ENCODE measurements at regions not wholly inside any gene's neighbourhood (a gene's known extent, or its start where the extent isn't known, plus 50 kb on each side); places are given as distances from the start of the nearest gene placed in this dataset.
A peak's percentile ranks its signal among the peaks of the same experiment; 100 is the strongest.

DNA sequence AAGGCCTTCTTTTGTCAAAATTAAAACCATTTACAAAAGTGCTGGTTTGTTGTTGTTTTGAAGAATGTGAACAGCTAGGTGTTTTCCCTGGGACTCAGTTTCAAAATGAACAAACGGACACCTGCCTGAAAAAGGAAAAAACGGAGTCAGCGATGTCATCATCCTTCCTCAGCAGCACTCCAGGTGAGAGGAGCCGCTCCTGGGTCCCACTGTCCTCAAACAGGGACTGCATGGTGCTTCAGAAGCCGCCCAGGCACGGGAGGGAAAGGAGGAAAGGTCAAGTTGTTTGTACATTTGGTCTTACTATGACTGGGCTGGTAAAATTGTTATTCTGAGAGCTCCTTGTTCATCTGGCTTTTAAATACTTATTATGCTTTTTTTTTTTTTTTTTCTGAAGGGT lies 69.0 kb upstream of the ZSWIM6 start:
- Histone ChIP-seq H3K4me3 (ENCODE audit: low read depth, low read length) (no peak overlapping the region), H3K36me3 (ENCODE audit: control insufficient read depth, insufficient read depth, low read length) (no peaks in the 10 kb centered on the region), H3K27me3 (ENCODE audit: control insufficient read depth, insufficient read depth, low read length) (no peaks in the 10 kb centered on the region), H3K9ac (ENCODE audit: low read depth, low read length) (no peak overlapping the region), H3K4me1 (ENCODE audit: control insufficient read depth, insufficient read depth, low read length) (0 out of 2 replicates have a peak, but pooled peaks cover 7% of the 10 kb centered on the region), H3K27ac (ENCODE audit: low read depth, low read length) (no peak overlapping the region), H3K9me3 (ENCODE audit: control insufficient read depth, insufficient read depth, low read length) (no peaks in the 10 kb centered on the region)

DNA sequence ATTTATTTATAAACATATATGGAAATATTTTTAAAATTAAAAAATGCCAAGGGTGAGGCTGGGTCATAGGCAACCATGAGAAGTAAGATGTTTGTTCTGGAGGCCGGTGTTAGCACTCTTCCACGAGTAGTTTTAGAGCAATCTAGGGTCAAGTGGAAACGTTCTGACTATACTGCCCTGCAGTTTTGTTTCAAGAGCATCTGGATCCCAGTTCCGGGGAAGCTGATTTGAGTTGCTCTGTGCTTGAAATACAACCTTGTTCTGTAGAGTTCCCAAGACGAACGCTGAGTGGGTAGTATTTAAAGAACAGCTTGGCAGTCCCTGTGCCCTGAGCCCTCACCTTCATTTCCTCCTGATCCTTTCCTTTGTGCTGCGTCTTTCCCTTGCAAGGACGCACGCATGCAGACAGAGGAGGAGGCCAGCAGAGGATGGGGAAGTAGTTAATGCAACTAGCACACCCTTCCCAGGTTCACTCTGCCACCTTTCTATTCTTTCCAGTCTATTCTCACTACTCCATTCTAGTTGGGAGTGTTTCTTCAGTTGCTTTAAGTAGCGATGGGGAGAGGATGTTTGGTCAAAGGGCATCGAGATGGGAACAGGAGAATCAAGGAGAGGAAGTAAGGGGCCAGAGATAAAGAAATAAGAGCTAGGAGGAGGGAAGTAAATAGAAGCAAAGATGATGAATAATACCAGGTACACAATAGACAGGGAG lies 68.3 kb upstream of the ZSWIM6 start:
- Histone ChIP-seq H3K27me3 (ENCODE audit: control insufficient read depth, insufficient read depth, low read length) (no peaks in the 10 kb centered on the region), H3K9me3 (ENCODE audit: control insufficient read depth, insufficient read depth, low read length) (no peaks in the 10 kb centered on the region), H3K9ac (ENCODE audit: low read depth, low read length) (no peak overlapping the region), H3K4me1 (ENCODE audit: control insufficient read depth, insufficient read depth, low read length) (0 out of 2 replicates have a peak, but pooled peaks cover 7% of the 10 kb centered on the region), H3K4me3 (ENCODE audit: low read depth, low read length) (no peak overlapping the region), H3K27ac (ENCODE audit: low read depth, low read length) (no peak overlapping the region), H3K36me3 (ENCODE audit: control insufficient read depth, insufficient read depth, low read length) (no peaks in the 10 kb centered on the region)

DNA sequence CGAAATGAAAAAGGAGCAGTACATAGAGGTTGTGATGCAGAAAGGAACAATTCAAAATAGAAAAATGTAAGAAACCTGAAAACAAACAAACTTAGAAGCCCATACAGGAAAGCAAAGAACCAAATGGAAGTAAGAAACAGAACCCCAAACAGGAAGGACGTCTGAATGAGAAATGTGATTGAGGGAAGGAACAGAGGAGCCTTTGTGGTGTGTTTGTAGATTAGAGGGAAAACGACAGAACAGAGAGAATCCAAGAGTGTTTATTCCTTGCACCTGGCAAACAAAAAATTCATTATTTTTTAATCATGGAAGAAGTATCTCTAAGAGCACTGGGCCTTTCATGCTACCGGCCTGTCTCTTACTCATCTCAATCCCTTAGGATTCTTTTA lies 67.8 kb upstream of the ZSWIM6 start:
- Histone ChIP-seq H3K4me3 (ENCODE audit: low read depth, low read length) (no peak overlapping the region), H3K27ac (ENCODE audit: low read depth, low read length) (no peak overlapping the region), H3K4me1 (ENCODE audit: control insufficient read depth, insufficient read depth, low read length) (0 out of 2 replicates have a peak, but pooled peaks cover 7% of the 10 kb centered on the region), H3K27me3 (ENCODE audit: control insufficient read depth, insufficient read depth, low read length) (no peaks in the 10 kb centered on the region), H3K36me3 (ENCODE audit: control insufficient read depth, insufficient read depth, low read length) (no peaks in the 10 kb centered on the region), H3K9me3 (ENCODE audit: control insufficient read depth, insufficient read depth, low read length) (no peaks in the 10 kb centered on the region), H3K9ac (ENCODE audit: low read depth, low read length) (no peak overlapping the region)

DNA sequence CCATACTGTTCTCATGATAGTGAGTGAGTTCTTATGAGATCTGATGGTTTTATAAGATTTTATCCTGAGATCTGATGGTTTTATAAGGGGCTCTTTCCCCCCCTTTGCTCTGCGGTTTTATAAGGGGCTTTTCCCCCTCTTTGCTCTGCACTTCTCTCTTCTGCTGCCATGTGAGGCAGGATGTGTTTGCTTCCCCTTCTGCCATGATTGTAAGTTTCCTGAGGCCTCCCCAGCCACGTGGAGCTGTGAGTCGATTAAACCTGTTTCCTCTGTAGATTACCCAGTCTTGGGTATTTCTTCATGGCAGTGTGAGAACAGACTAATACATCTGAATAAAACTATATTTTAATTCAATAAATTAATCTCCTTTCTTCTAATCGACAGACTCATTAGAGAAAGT lies 64.9 kb upstream of the ZSWIM6 start:
- Histone ChIP-seq H3K27ac (ENCODE audit: low read depth, low read length) (no peak overlapping the region), H3K36me3 (ENCODE audit: control insufficient read depth, insufficient read depth, low read length) (no peaks in the 10 kb centered on the region), H3K4me1 (ENCODE audit: control insufficient read depth, insufficient read depth, low read length) (0 out of 2 replicates have a peak, but pooled peaks cover 7% of the 10 kb centered on the region), H3K9ac (ENCODE audit: low read depth, low read length) (no peak overlapping the region), H3K4me3 (ENCODE audit: low read depth, low read length) (no peak overlapping the region), H3K27me3 (ENCODE audit: control insufficient read depth, insufficient read depth, low read length) (no peaks in the 10 kb centered on the region), H3K9me3 (ENCODE audit: control insufficient read depth, insufficient read depth, low read length) (no peaks in the 10 kb centered on the region)

DNA sequence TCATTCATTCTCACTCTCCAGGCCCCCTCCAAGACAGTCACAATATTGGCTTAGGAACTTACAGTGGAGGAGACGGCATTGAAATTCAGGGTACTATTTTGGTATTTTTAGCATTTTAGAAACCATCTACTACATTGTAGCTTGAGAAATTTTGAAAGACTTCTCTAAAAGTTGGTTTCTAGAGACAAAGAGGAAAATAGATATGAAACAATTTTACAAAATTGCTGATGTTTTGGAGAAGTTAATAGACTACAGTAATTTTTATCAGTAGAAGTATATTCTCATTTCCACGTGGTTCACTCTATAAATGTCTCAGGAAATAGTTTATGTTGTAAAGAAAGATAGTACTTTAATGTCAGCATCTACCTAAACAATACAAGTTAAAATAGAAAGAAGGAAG lies 63.2 kb upstream of the ZSWIM6 start:
- Histone ChIP-seq H3K4me3 (ENCODE audit: low read depth, low read length) (no peak overlapping the region), H3K27ac (ENCODE audit: low read depth, low read length) (no peak overlapping the region), H3K4me1 (ENCODE audit: control insufficient read depth, insufficient read depth, low read length) (0 out of 2 replicates have a peak, but pooled peaks cover 9% of the 10 kb centered on the region), H3K36me3 (ENCODE audit: control insufficient read depth, insufficient read depth, low read length) (no peaks in the 10 kb centered on the region), H3K9me3 (ENCODE audit: control insufficient read depth, insufficient read depth, low read length) (no peaks in the 10 kb centered on the region), H3K9ac (ENCODE audit: low read depth, low read length) (no peak overlapping the region), H3K27me3 (ENCODE audit: control insufficient read depth, insufficient read depth, low read length) (no peaks in the 10 kb centered on the region)

DNA sequence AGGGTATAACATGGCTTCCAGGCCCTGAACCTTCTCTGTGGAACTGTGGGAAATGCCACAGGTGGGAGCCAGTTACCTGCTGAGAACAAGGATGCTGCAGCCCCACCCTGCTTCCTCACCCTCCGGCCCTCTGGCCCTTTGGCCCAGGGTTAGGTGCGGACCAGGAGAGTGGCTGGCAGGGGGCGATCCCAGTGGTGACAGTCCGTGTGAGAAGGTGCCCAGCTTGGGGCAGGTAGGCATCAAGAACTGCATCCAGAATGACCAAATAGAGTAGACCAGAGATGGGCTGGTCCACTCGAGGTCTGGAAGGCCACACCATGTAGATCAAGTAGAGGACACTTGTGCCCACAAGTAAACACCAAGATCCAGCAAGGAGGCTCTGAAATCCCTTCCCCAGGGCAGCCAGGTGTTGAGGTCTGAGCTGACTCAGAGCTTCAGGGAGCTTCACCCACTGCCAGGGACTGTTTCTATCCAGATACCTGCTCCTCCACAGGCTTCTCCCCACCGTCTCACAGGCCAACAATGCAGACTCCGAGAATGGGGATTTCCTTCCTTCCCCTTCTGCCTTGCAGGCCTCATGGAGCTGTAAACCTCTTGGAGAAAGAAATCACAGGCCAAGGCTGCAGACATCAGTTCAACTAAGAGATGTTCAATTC lies 61.4 kb upstream of the ZSWIM6 start:
- Histone ChIP-seq H3K4me3 (ENCODE audit: low read depth, low read length) (no peak overlapping the region), H3K27ac (ENCODE audit: low read depth, low read length) (no peak overlapping the region), H3K27me3 (ENCODE audit: control insufficient read depth, insufficient read depth, low read length) (no peaks in the 10 kb centered on the region), H3K9me3 (ENCODE audit: control insufficient read depth, insufficient read depth, low read length) (no peaks in the 10 kb centered on the region), H3K9ac (ENCODE audit: low read depth, low read length) (no peak overlapping the region), H3K36me3 (ENCODE audit: control insufficient read depth, insufficient read depth, low read length) (no peaks in the 10 kb centered on the region), H3K4me1 (ENCODE audit: control insufficient read depth, insufficient read depth, low read length) (0 out of 2 replicates have a peak, but pooled peaks cover 6% of the 10 kb centered on the region)

DNA sequence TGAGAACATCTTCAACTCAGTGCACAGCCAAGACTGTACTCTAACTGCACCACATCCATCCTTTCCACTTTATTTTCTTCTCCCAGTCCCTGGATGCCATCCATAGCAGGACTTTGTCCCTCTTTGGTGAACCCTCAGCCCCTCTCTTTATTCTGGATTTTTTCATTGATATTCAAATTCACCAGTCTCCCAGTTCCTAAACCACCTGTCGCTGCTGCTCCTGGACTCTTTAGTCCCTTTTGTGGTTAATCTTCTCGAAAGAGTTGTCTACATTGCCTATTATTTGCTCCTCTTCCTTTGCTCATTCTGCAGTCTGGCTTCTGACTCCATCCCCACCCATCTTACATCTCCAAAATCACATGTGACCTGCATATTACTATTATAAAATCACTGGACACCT lies 59.4 kb upstream of the ZSWIM6 start:
- Histone ChIP-seq H3K9ac (ENCODE audit: low read depth, low read length) (no peak overlapping the region), H3K4me1 (ENCODE audit: control insufficient read depth, insufficient read depth, low read length) (peaks cover 10% of the 10 kb centered on the region), H3K27ac (ENCODE audit: low read depth, low read length) (no peak overlapping the region), H3K4me3 (ENCODE audit: low read depth, low read length) (no peak overlapping the region), H3K9me3 (ENCODE audit: control insufficient read depth, insufficient read depth, low read length) (no peaks in the 10 kb centered on the region), H3K36me3 (ENCODE audit: control insufficient read depth, insufficient read depth, low read length) (no peaks in the 10 kb centered on the region), H3K27me3 (ENCODE audit: control insufficient read depth, insufficient read depth, low read length) (no peaks in the 10 kb centered on the region)

DNA sequence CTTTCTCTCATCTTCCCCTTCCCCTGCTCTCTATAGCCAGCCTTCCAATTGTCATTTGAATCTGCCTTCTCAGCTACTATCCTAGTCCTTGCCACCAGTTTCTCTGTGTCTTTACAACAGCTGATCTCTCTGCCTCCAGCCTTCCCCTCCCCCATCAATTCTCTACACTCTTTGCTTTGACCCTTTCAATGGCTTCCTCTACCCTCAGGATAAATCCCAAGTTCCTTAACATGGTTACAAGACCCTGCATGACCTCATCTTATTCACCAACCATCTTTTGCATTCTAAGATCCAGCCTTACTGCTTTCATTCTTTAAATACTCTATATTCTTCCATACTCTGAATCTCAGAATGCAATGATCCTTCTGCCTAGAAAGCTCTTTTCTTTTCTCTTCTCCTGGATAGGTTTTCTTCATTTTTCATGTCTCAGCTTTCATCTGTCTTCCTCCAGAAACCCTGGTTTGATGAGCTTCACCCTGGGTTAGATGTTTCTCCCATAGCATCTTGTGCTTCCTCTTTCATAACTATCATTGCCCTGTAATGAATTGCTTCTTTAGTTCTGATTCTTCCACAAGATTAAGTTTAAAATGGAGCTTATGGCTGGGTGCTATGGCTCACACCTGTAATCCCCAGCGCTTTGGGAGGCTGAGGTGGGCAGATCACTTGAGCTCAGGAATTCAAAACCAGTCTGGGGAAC lies 58.6 kb upstream of the ZSWIM6 start:
- H3K9me3 ChIP-seq (ENCODE audit: control insufficient read depth, insufficient read depth, low read length), result no peaks in the 10 kb centered on the region
- no peak overlapping the region for H3K9ac ChIP-seq (ENCODE audit: low read depth, low read length)
- H3K4me1 ChIP-seq (ENCODE audit: control insufficient read depth, insufficient read depth, low read length), result peaks cover 10% of the 10 kb centered on the region
- no peaks in the 10 kb centered on the region for H3K27me3 ChIP-seq (ENCODE audit: control insufficient read depth, insufficient read depth, low read length)
- no peaks in the 10 kb centered on the region for H3K36me3 ChIP-seq (ENCODE audit: control insufficient read depth, insufficient read depth, low read length)
- H3K4me3 ChIP-seq (ENCODE audit: low read depth, low read length), result no peak overlapping the region
- H3K27ac ChIP-seq (ENCODE audit: low read depth, low read length), result no peak overlapping the region

DNA sequence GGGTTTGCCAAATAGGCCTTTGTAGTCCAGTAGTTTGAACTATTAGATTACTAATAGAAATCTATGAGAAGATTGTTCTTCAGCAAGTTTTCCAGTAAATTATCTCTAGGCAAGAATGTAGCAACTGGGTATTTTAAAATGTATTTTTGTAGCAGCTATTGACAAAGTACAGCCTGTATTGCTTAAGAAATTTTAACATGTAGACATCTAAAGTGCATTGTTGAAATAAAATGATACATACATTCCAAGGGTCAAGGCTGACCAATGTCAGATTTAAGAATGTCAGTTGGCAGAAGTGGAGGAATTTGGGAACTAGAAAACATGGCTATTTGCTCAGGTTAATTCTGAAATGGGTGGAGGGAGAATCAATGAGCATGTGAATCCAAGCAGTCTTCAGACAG lies 57.5 kb upstream of the ZSWIM6 start:
- H3K9me3 ChIP-seq (ENCODE audit: control insufficient read depth, insufficient read depth, low read length), result no peaks in the 10 kb centered on the region
- H3K4me1 ChIP-seq (ENCODE audit: control insufficient read depth, insufficient read depth, low read length), result peaks cover 10% of the 10 kb centered on the region
- no peak overlapping the region for H3K4me3 ChIP-seq (ENCODE audit: low read depth, low read length)
- H3K9ac ChIP-seq (ENCODE audit: low read depth, low read length), result no peak overlapping the region
- no peaks in the 10 kb centered on the region for H3K36me3 ChIP-seq (ENCODE audit: control insufficient read depth, insufficient read depth, low read length)
- H3K27me3 ChIP-seq (ENCODE audit: control insufficient read depth, insufficient read depth, low read length), result no peaks in the 10 kb centered on the region
- no peak overlapping the region for H3K27ac ChIP-seq (ENCODE audit: low read depth, low read length)

DNA sequence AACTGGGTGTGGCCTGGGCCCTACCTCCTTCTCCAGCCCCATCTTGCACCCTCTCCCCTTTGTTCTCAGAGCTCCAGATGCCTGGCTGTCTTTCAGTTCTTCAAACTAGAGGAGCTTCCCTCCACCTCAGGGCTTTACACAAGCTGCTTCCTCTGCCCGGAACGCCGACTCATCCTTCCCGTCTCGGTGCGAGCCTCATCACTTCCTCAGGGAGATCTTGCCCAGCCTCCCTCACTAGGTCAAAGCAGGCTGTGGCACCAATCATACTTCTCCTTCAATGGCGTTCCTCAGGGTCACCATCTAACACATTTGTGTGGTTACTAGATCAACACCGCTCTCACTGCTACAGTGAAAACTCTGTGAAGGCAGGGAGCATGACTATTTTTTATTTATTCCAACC lies 56.2 kb upstream of the ZSWIM6 start:
- no peak overlapping the region for H3K9ac ChIP-seq (ENCODE audit: low read depth, low read length)
- peaks cover 10% of the 10 kb centered on the region for H3K4me1 ChIP-seq (ENCODE audit: control insufficient read depth, insufficient read depth, low read length)
- no peaks in the 10 kb centered on the region for H3K9me3 ChIP-seq (ENCODE audit: control insufficient read depth, insufficient read depth, low read length)
- H3K27me3 ChIP-seq (ENCODE audit: control insufficient read depth, insufficient read depth, low read length), result no peaks in the 10 kb centered on the region
- H3K4me3 ChIP-seq (ENCODE audit: low read depth, low read length), result no peak overlapping the region
- no peak overlapping the region for H3K27ac ChIP-seq (ENCODE audit: low read depth, low read length)
- no peaks in the 10 kb centered on the region for H3K36me3 ChIP-seq (ENCODE audit: control insufficient read depth, insufficient read depth, low read length)

DNA sequence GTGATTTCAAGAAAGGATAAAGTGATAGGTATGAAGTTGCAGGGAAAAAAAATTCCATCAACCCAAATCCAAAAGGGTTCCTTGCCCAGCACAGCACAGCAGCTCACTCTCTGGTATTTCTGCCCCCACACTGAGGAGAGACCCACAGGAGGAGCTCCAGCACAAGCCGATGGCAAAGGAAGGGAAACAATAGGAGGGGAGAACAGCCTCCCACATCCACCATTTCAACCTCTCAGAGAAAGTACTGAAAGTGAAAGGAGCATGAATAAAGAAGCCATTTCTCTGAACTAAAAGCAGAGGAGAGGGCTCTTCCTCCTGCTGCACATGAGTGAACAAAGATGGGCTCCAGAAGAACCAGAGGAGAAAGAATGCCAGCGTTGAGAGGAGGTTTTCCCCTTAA lies 54.9 kb upstream of the ZSWIM6 start:
- peaks cover 10% of the 10 kb centered on the region for H3K4me1 ChIP-seq (ENCODE audit: control insufficient read depth, insufficient read depth, low read length)

More for the DNA sequence above, 54.9 kb upstream of the ZSWIM6 start:
- Histone ChIP-seq H3K9ac (ENCODE audit: low read depth, low read length) (no peak overlapping the region), H3K9me3 (ENCODE audit: control insufficient read depth, insufficient read depth, low read length) (no peaks in the 10 kb centered on the region), H3K36me3 (ENCODE audit: control insufficient read depth, insufficient read depth, low read length) (no peaks in the 10 kb centered on the region), H3K4me3 (ENCODE audit: low read depth, low read length) (no peak overlapping the region), H3K27ac (ENCODE audit: low read depth, low read length) (peak overlapping the region; percentile 37), H3K27me3 (ENCODE audit: control insufficient read depth, insufficient read depth, low read length) (no peaks in the 10 kb centered on the region)
